22Rv1 (cell line): ENCODE measurements at regions not wholly inside any gene's neighbourhood (a gene's known extent, or its start where the extent isn't known, plus 50 kb on each side); places are given as distances from the start of the nearest gene placed in this dataset.

Experiments used
- CTCF ChIP-seq: fragments of 450-650 bp; IDR thresholded peaks from 2 replicates; pipeline ENCODE4 v1.5.1; 2017; ENCODE audit warnings: mild to moderate bottlenecking
- ZFX ChIP-seq: fragments of 450-650 bp; IDR thresholded peaks from 2 replicates; pipeline ENCODE4 v1.6.1; 2017; ENCODE audit warnings: antibody characterized with exemption, borderline replicate concordance

DNA sequence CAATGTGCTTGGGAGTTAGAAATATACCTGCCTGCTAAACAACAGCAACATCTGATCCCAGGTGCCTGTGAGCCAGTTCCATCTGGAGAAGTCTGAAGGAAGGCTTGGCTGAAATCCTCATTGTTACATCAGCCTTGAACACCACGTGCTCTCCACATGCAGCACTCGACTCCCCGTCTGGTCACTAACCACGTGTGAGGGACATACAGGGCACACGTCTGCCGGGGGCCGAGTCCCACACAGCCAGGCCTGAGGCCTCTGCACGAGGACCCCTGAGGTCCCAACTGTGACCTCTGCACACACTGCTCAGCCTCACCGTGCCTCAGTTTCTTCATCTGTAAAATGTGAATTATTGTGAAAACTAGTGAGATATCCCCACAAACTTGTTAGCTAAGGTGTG lies 236.5 kb upstream of the SALL3 start:
- TF ChIP-seq CTCF (no peak), ZFX (no peak)
